HG02763 (cell line): ENCODE measurements at regions not wholly inside any gene's neighbourhood (a gene's known extent, or its start where the extent isn't known, plus 50 kb on each side); places are given as distances from the start of the nearest gene placed in this dataset.
"Not testable (repeated sequence)": the region's sequence is repeated elsewhere in the genome, so short reads cannot be mapped to it uniquely, and the experiment has no call there.

Source experiments
- ATAC-seq: cut with Tn5 transposase; IDR thresholded peaks from one replicate; pipeline ENCODE4 v1.9.1; 2021; ENCODE audit warnings: mild to moderate bottlenecking, moderate library complexity; ENCODE audit not compliant: unreplicated experiment

- not testable (repeated sequence) for ATAC-seq
Observed at GRCh38 chr2:33690686-33691085, 91.6 kb upstream of the FAM98A start.

- no peak for ATAC-seq
Observed at GRCh38 chr2:33681364-33681757, 82.3 kb upstream of the FAM98A start.

- ATAC-seq = no peak
Observed at GRCh38 chr2:33680644-33681363, 81.7 kb upstream of the FAM98A start.

- no peak for ATAC-seq
Observed at GRCh38 chr2:33678436-33678835, 79.3 kb upstream of the FAM98A start.

- ATAC-seq = no peak
Observed at GRCh38 chr2:33673937-33674336, 74.8 kb upstream of the FAM98A start.

GRCh38 chr2:33672896-33673295 lies 73.8 kb upstream of the FAM98A start:
- no peak for ATAC-seq

- no peak for ATAC-seq
Observed at GRCh38 chr2:33672389-33672788, 73.3 kb upstream of the FAM98A start.

GRCh38 chr2:33671198-33671597 lies 72.1 kb upstream of the FAM98A start:
- no peak for ATAC-seq

GRCh38 chr2:33670392-33670937 lies 71.4 kb upstream of the FAM98A start:
- ATAC-seq = no peak

- no peak for ATAC-seq
Observed at GRCh38 chr2:33666879-33667278, 67.8 kb upstream of the FAM98A start.

- no peak for ATAC-seq
Observed at GRCh38 chr2:33665039-33665438, 65.9 kb upstream of the FAM98A start.

- no peak for ATAC-seq
Observed at GRCh38 chr2:33660416-33661123, 61.5 kb upstream of the FAM98A start.

- ATAC-seq = no peak
Observed at GRCh38 chr2:33655626-33656320, 56.7 kb upstream of the FAM98A start.

GRCh38 chr2:33652830-33653229 lies 53.7 kb upstream of the FAM98A start:
- no peak for ATAC-seq

GRCh38 chr2:33650171-33650570 lies 51.1 kb upstream of the FAM98A start:
- no peak for ATAC-seq
